Stimulated activated naive CD8-positive, alpha-beta T cell treated with anti-CD3 and anti-CD28 coated beads, Interleukin-15, Interleukin-2, amounts not matched to agents 100 ng/mL and 50 ng/mL, for 24 hours (primary cell): ENCODE measurements at regions not wholly inside any gene's neighbourhood (a gene's known extent, or its start where the extent isn't known, plus 50 kb on each side); places are given as distances from the start of the nearest gene placed in this dataset.
A peak's percentile ranks its signal among the peaks of the same experiment; 100 is the strongest.

Experiments used
- H3K27ac Mint-ChIP-seq: one replicate; pipeline ENCODE4 v1.8.0; 2021; ENCODE audit warnings: mild to moderate bottlenecking, mixed read lengths
- H3K27me3 Mint-ChIP-seq: one replicate; pipeline ENCODE4 v1.8.0; 2021; ENCODE audit warnings: mixed read lengths
- H3K36me3 Mint-ChIP-seq: one replicate; pipeline ENCODE4 v1.8.0; 2021; ENCODE audit warnings: low read depth, mixed read lengths
- H3K4me1 Mint-ChIP-seq: one replicate; pipeline ENCODE4 v1.8.0; 2021; ENCODE audit warnings: low read depth, mixed read lengths
- H3K4me3 Mint-ChIP-seq: one replicate; pipeline ENCODE4 v1.8.0; 2021; ENCODE audit warnings: mild to moderate bottlenecking, mixed read lengths
- H3K9me3 Mint-ChIP-seq: one replicate; pipeline ENCODE4 v1.8.0; 2021; ENCODE audit warnings: mixed read lengths

DNA sequence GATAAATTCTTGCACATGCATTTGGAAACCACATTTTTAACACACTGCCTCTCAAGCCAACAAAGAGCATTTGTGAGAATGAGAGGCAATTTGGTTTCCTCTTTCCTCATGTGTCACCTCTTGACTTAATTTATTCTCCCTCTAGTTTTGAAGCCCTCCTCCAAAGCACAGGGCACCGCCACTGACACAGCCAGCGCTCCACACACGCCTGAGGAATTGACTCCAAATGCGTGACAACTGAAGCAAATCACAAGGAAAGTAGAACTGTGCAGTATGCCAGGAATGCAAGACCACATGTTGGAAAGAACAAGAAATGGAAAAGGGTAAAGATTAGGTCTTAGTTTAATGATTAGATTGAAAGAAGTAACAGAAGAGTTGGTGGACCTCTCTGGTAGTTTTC is 173.3 kb downstream of the LSM5 start:
- no peaks in the 10 kb centered on the region for H3K4me1 Mint-ChIP-seq
- H3K9me3 Mint-ChIP-seq: no peaks in the 10 kb centered on the region
- peaks cover 29% of the 10 kb centered on the region for H3K27me3 Mint-ChIP-seq
- no peaks in the 10 kb centered on the region for H3K36me3 Mint-ChIP-seq
- H3K4me3 Mint-ChIP-seq: no peak overlapping the region
- H3K27ac Mint-ChIP-seq: no peak overlapping the region

DNA sequence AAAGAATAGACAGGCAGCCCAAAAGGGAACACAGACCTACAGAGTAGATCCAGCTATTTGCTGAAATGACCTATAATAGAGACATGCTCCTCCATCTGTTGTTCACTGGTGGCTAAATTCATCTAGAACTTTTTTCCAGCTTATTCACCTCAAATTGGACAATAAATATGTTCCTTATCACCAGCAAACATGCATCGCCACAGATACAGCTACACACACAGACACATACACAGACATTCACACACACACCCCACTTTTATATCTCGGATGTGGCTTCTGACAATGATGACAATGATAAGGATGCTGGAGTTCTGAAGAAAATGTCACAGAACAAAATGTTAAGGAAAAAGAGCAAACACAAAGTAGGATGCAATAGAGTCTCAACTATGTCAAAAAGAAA is 175.4 kb downstream of the LSM5 start:
- H3K36me3 Mint-ChIP-seq: no peaks in the 10 kb centered on the region
- H3K4me1 Mint-ChIP-seq: no peaks in the 10 kb centered on the region
- H3K27ac Mint-ChIP-seq: no peak overlapping the region
- no peak overlapping the region for H3K4me3 Mint-ChIP-seq
- peaks cover 17% of the 10 kb centered on the region for H3K27me3 Mint-ChIP-seq
- H3K9me3 Mint-ChIP-seq: no peaks in the 10 kb centered on the region

DNA sequence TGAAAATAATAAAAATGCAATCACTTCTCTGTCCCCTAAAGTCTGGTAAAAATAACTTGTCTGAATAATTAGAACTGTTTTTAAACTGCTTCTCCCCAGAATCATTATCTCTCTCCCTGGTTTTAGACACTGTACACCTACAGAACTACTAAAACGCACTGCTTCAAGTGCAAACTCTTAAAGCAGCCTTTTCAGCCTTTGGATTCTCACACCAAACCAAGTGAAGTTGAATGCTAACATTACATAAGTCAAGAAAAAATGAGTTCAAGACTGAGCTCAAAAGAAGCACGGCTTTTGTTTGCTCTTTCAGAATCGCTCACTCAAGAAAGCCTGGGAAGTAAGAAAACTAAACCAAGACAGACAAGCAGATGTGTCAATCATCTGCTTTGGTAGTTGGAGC is 188.8 kb downstream of the LSM5 start:
- Mint-ChIP-seq H3K36me3 (no peaks in the 10 kb centered on the region), H3K4me1 (peaks cover 9% of the 10 kb centered on the region), H3K27ac (no peak overlapping the region), H3K4me3 (no peak overlapping the region), H3K9me3 (no peaks in the 10 kb centered on the region), H3K27me3 (peaks cover 47% of the 10 kb centered on the region)

DNA sequence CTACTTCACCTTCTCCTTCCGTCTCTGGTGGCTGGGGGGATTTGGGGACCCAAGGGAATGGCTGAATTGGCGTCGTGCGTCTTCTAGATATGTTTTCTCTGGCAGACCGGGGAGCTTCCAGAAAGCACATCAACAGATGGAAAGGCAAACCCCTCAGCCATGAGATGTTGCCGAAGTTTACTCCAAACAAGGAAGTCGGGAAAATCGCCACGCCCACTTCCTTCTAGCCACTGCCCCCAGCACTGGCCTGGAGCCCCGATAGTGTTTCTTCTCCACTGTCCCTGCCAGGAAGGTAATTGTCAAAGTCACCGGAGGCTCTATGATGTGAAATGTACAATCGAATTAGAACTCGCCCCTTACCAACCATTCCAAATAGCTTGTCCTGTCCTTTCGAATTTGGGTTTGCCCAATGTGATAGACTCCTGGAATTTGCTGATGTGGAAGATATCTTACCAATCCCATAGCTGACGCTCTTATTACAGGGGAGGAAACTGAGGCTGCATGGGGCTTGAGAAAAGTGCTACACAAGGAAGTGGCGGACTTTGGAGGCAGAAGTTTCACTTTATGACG is 191.0 kb downstream of the LSM5 start:
- H3K4me3 Mint-ChIP-seq: peak overlapping the region; percentile 38
- no peak overlapping the region for H3K27ac Mint-ChIP-seq
- peaks cover 53% of the 10 kb centered on the region for H3K27me3 Mint-ChIP-seq
- no peaks in the 10 kb centered on the region for H3K9me3 Mint-ChIP-seq
- peaks cover 9% of the 10 kb centered on the region for H3K4me1 Mint-ChIP-seq
- H3K36me3 Mint-ChIP-seq: no peaks in the 10 kb centered on the region

DNA sequence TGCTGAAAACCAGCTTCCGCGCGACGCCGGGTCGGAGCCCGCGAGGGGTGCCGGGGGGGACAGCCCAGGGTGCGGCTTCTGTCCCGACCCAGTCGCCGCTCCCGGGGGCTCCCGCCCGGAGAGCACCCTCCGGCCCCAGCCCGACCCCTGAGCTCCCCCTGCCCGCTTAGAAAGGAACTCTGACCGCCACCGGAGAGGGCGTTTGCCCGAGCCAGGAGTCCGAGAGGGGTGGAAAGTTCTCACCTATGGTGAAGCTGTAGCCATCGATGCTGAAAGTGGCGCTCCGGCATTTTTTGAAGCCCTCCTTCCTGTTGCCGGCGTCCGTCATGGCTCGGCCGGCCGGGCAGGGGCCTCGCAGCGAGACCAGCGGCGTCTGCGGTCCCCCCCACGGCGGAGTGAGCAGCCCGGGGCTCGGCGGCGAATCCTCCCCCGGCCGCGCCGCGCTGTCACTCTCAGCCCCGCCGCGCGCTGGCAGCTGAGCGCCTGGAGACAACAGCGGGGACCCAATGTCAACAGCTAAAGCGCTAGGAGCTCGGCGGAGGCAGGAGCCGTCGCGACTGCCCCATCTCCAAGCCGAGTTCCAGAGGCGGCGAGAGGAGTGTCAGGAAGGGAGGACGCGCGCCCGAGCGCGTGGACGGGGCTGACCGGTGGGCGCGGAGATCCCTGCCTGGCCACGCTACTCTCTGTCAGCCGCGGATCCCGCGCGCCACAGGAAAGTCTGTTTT is 191.6 kb downstream of the LSM5 start:
- no peaks in the 10 kb centered on the region for H3K36me3 Mint-ChIP-seq
- H3K4me1 Mint-ChIP-seq: peaks cover 9% of the 10 kb centered on the region
- peaks cover 56% of the 10 kb centered on the region for H3K27me3 Mint-ChIP-seq
- no peak overlapping the region for H3K27ac Mint-ChIP-seq
- peak overlapping the region; percentile 38 for H3K4me3 Mint-ChIP-seq
- no peaks in the 10 kb centered on the region for H3K9me3 Mint-ChIP-seq

DNA sequence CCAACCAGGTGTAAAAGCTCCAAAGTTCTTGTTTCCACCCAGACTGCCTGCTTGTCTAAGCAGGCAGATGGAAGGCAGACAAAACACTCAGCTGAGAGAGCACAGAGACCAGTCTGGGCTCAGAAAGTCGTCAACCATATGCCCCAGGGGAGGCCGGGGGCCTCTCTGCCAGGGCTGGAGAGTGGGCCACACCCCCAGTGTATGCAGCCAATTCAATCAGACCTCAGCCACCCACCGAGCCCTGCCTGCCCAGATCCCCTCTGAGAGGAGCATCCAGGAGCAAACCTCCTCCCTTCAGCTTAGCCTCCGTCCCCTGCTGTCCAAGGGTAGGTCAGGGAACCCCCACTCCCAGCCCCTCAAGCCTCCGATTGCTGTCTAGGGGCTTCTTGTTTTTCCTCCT is 196.3 kb downstream of the LSM5 start:
- Mint-ChIP-seq H3K9me3 (no peaks in the 10 kb centered on the region), H3K4me1 (peaks cover 4% of the 10 kb centered on the region), H3K27me3 (peaks cover 31% of the 10 kb centered on the region), H3K4me3 (no peak overlapping the region), H3K36me3 (no peaks in the 10 kb centered on the region), H3K27ac (no peak overlapping the region)

DNA sequence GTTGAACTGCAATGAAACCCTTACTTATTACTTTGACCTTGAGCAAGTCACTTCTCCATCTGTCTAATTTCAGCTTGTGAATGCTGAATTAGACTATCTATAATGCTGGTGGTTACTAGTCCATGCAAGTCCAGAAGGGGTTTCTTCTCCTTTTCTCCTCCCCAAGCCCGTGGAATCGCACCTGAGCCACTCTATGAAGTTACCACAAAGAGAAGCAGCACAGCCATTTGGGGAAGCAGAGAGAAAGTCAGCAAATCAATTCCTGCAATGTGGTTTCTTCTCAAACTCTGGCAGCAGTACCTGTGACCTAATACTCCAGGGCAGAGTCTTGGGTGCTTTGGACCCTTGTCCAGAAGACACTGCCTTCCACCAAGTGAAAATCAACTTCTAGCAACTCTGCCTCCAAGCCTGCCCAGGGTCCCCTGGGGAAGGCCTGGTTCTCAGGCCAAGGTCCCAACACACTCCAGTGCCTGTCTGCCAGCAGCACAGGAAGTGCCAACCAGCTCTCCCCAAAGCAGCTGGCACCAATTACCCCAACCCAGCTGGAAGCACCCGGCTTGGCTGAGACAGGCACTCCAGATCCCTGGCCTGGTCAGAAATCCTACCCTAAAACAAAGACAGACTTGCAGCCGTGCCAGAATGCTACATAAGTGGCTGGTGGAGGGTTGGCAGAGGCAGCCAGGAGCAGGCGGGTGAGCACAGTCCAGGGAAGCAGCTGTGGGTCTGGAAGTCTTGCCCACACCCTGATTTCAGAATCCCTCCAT is 200.3 kb downstream of the LSM5 start:
- H3K4me3 Mint-ChIP-seq: no peak overlapping the region
- H3K9me3 Mint-ChIP-seq: no peaks in the 10 kb centered on the region
- H3K27ac Mint-ChIP-seq: no peak overlapping the region
- peaks cover 8% of the 10 kb centered on the region for H3K27me3 Mint-ChIP-seq
- H3K4me1 Mint-ChIP-seq: no peaks in the 10 kb centered on the region
- H3K36me3 Mint-ChIP-seq: no peaks in the 10 kb centered on the region

DNA sequence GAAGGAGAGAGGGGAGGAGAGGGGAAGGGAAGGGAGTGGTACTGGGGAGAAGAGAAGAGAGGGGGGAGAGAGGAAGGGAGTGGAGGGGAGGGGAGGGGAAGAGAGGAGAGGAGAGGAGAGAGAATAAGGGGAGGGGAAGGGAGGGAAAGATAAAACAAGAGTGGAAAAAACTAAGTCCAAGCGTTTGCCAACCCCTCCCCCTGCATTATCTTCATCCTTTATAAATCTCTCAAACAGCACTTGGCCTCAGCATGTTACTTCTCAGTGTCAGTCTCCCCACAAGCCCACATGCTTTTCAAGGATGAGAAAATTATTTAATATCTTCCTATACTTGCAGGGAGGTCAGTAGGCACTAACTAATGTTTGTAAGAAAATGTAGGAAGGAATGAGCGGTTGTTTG is 204.5 kb downstream of the LSM5 start:
- Mint-ChIP-seq H3K27ac (no peak overlapping the region), H3K4me1 (no peaks in the 10 kb centered on the region), H3K27me3 (no peaks in the 10 kb centered on the region), H3K4me3 (no peak overlapping the region), H3K36me3 (no peaks in the 10 kb centered on the region), H3K9me3 (no peaks in the 10 kb centered on the region)

DNA sequence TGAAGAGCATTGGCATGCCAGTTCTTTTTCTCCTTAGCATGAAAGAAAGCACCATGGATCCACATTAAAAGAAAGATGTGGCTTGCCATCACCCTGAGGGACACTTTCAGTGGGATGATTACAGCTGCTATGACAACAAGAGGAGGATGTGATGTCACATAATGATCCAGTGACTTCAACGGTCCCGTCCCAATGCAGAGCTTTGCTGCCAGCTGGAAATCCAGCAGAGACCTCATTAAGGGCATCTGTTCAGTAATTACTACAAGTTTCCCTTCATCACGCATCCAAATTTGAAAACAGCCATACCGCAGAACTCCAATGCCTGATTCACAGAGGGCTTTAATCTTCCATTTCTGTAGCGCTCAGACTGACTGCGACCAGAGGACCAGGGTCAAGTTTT is 206.6 kb downstream of the LSM5 start:
- no peak overlapping the region for H3K4me3 Mint-ChIP-seq
- no peaks in the 10 kb centered on the region for H3K4me1 Mint-ChIP-seq
- H3K9me3 Mint-ChIP-seq: no peaks in the 10 kb centered on the region
- no peaks in the 10 kb centered on the region for H3K27me3 Mint-ChIP-seq
- H3K36me3 Mint-ChIP-seq: no peaks in the 10 kb centered on the region
- no peak overlapping the region for H3K27ac Mint-ChIP-seq

DNA sequence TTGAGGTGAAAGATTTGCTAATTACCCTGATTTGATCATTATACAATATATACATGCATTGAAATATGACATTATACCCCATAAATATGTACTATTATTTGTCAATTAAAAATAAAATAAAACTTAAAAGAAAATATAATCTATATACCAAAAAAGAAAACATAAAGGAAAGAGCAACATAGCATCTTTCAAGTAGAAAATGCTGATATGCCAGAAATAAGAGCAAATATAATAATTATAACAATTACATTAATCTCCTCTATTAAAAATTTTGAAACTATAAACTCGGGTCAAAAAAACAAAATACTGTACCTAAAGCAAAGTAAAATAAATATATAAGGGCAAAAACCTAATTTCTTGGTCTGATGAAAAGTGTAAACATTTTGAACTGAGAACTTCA is 209.3 kb upstream of the PDE1C start:
- Mint-ChIP-seq H3K4me1 (peaks cover 5% of the 10 kb centered on the region), H3K27ac (no peak overlapping the region), H3K4me3 (no peak overlapping the region), H3K27me3 (peaks cover 4% of the 10 kb centered on the region), H3K36me3 (no peaks in the 10 kb centered on the region), H3K9me3 (no peaks in the 10 kb centered on the region)

DNA sequence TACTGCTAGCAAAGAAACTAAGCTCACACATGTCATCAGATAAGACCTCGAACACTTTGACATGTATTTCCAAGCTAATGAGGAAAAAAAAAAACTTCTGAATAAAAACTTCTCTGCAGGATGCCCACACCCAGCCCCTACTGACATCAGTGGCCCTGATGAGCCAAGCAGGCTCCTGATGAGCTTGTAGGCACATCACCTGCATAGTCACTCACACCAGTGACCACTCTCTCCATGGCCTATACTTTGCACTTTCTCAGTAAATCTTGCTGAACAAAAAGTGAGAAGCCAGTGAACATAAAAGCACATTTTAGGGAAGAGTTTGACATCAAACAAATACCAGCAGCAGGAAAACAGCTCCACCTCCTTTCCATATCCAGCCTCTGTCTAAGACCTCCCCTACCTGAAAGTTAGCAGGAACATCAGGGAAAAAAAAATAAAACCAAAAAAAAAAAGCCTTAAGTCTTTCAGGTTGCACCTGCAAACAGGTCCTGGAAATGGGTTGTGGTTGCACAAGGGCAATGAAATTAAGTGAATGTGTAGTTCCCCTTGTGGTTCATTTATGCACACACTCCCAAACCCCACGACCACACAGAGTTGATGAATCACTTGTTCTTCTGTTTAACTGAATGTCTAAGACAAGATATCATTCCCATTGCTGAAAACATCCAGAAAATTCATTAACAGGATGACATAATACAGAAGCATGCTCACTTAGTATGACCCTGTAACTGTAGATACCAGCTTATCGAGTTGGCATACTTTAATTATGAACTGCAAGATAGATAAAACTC is 205.2 kb upstream of the PDE1C start:
- H3K27ac Mint-ChIP-seq: no peak overlapping the region
- no peak overlapping the region for H3K4me3 Mint-ChIP-seq
- no peaks in the 10 kb centered on the region for H3K36me3 Mint-ChIP-seq
- H3K27me3 Mint-ChIP-seq: peaks cover 4% of the 10 kb centered on the region
- no peaks in the 10 kb centered on the region for H3K9me3 Mint-ChIP-seq
- peaks cover 5% of the 10 kb centered on the region for H3K4me1 Mint-ChIP-seq

DNA sequence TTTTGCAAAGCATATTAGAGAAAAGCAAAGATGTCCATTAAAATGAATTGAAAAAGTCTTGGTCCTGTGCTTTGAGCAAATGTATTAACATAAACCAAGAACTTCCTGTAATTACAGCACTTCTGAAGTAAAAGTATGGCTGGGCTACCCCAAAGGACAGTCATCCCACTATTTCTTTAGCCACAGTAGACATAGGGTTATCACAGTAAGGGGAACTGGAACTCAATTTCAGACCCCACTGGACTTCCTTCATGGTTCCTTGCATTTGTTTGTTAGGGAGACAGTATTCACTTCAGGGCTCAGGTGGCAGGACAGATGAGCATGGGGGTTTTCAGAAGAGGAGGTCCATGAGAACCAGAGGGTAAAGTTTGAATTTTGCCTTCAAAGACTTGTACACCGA is 203.1 kb upstream of the PDE1C start:
- H3K27ac Mint-ChIP-seq: no peak overlapping the region
- H3K9me3 Mint-ChIP-seq: no peaks in the 10 kb centered on the region
- peaks cover 4% of the 10 kb centered on the region for H3K27me3 Mint-ChIP-seq
- no peaks in the 10 kb centered on the region for H3K36me3 Mint-ChIP-seq
- no peak overlapping the region for H3K4me3 Mint-ChIP-seq
- H3K4me1 Mint-ChIP-seq: peaks cover 5% of the 10 kb centered on the region

DNA sequence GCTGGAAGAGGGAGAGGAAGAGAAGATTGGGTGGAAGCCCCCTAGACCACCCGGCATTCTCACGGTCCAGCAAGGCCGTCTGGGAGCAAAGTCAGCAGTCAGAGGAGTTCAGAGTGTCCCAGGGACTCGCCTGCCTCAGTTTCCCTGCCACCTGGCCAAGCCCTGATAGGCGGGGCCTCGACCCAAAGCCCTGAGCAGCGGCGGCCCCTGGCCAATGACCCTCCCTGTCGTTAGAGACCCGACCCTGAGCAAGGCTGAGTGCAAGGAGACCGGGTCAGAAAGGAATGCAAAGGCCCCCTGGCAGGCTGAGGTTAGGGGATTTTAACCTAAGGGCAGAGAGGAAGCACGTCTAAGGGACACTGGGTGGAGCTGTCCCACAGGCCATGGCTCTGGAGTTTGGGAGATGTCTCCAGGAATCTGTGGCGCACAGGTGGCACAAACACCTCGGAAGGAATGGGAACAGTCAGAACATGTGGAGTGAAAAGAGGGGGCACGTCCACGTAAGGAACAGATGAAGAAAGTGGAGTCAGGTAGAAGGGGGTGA is 196.8 kb upstream of the PDE1C start:
- Mint-ChIP-seq H3K4me3 (no peak overlapping the region), H3K9me3 (peaks cover 7% of the 10 kb centered on the region)

DNA sequence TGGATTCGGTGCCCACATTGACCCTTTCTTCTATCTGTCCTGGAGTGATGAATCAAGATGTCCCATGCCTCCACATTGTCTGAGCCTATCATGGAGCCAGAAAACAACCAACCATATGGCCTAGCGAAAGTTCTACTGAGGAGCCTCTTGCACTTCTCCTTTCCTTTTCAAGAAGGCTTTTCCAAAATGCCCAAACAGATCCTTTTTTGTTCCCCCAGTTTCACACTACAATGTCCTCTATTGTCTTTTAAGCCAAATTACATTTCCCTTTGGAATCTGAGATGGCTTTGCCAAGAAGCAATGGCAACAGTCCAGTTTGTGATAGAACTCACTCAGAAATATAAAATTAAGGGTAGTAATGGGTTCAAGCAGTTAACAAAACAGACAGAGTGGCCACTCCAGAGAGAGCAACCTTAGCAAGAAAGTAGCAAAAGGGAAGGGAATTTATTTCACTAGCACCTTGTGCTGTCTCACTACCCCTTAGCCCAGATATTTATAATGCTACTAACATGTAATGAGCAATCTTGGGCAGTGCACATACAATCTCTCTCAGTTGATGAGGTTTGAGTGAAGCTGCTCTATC is 194.6 kb upstream of the PDE1C start:
- Mint-ChIP-seq H3K4me1 (no peaks in the 10 kb centered on the region), H3K9me3 (peaks cover 7% of the 10 kb centered on the region), H3K27ac (no peak overlapping the region), H3K4me3 (no peak overlapping the region), H3K27me3 (peaks cover 5% of the 10 kb centered on the region), H3K36me3 (no peaks in the 10 kb centered on the region)

More for the DNA sequence above, 196.8 kb upstream of the PDE1C start:
- H3K27me3 Mint-ChIP-seq: peaks cover 5% of the 10 kb centered on the region
- no peaks in the 10 kb centered on the region for H3K4me1 Mint-ChIP-seq
- H3K27ac Mint-ChIP-seq: no peak overlapping the region
- H3K36me3 Mint-ChIP-seq: no peaks in the 10 kb centered on the region
